ENCODE measurements at regions not wholly inside any gene's neighbourhood (a gene's known extent, or its start where the extent isn't known, plus 50 kb on each side); places are given as distances from the start of the nearest gene placed in this dataset.

GRCh38 chr15:36517758-36518157 is 61.7 kb upstream of the CDIN1 start:
- intact Hi-C loops (cut with micrococcal nuclease; ENCODE audit: unreplicated experiment) (loop anchor here (2.0 kb wide), 1 partner anchor 15 kb away; no protein-coding TSS in a partner anchor), in situ Hi-C loops (cut with MboI) (loop anchor here (25.0 kb wide), 1 partner anchor 1370 kb away; no protein-coding TSS in a partner anchor)
- Histone ChIP-seq H3K4me2 (ENCODE audit: control insufficient read depth, insufficient read depth) (no peak overlapping the region), H3K4me1 (ENCODE audit: control insufficient read depth, insufficient read depth, low read length) (no peaks in the 10 kb centered on the region), H4K20me1 (ENCODE audit: control insufficient read depth, insufficient read depth) (no peaks in the 10 kb centered on the region), H3K27me3 (replicated peaks in 1 of 2; ENCODE audit: control insufficient read depth in 2 of 2, insufficient read depth in 2 of 2, low read length in 1 of 2) (no peaks in the 10 kb centered on the region), H3K4me3 (no peak overlapping the region), H3K79me2 (ENCODE audit: control insufficient read depth, insufficient read depth, low read length) (no peaks in the 10 kb centered on the region), H3K27ac (ENCODE audit: control insufficient read depth, insufficient read depth) (no peak overlapping the region), H3K9me3 (replicated peaks; ENCODE audit: control insufficient read depth, insufficient read depth, low read length) (no peaks in the 10 kb centered on the region), H3K36me3 (ENCODE audit: control insufficient read depth in 2 of 2, insufficient read depth in 2 of 2, low read length in 1 of 2) (no peaks in the 10 kb centered on the region), H3K9ac (ENCODE audit: control insufficient read depth, insufficient read depth, low read length) (no peak overlapping the region), H2AFZ (ENCODE audit: control insufficient read depth, low read depth, low read length) (no peak overlapping the region)
- POLR2A ChIA-PET = no interaction called here
- peak; percentile 80 for ATAC-seq
- BruUV-seq (replicated peaks) = no TSS peak
- RAD21 ChIA-PET (ENCODE audit: unreplicated experiment) = no interaction called here
- TF ChIP-seq ASH2L (IDR thresholded peaks at IDR 0.05; ENCODE audit: borderline replicate concordance, low read depth) (no peak), RELA (IDR thresholded peaks at IDR 0.05; ENCODE audit: borderline replicate concordance, partially characterized antibody) (no peak), POU2F2 (IDR thresholded peaks at IDR 0.05; ENCODE audit: borderline replicate concordance, low read depth, low read length) (no peak), ZNF217 (IDR thresholded peaks at IDR 0.05) (no peak), BCL3 (IDR thresholded peaks at IDR 0.05; ENCODE audit: borderline replicate concordance, insufficient read depth, low read depth, low read length, poor library complexity, severe bottlenecking) (no peak), LARP7 (IDR thresholded peaks at IDR 0.05) (no peak), ZBED1 (IDR thresholded peaks at IDR 0.05; ENCODE audit: borderline replicate concordance) (no peak), CEBPZ (IDR thresholded peaks at IDR 0.05; ENCODE audit: low read depth, low read length) (no peak)
- CTCF ChIA-PET = interaction anchor here (1.2 kb wide), 1 partner anchor 16 kb away, joined by 4 read pairs; no protein-coding TSS in a partner anchor
- FAIRE-seq = no peak
- SMC1A ChIA-PET (ENCODE audit: uncharacterized antibody, unreplicated experiment) = interaction anchor here (1.2 to 2.3 kb wide), 2 partner anchors 8 to 16 kb away, joined by 3 to 7 read pairs; no protein-coding TSS in a partner anchor
- DNase-seq (ENCODE audit: low read depth, low spot score) = no peak
- WGBS (ENCODE audit: insufficient coverage, insufficient replicate concordance, low lambda C conversion rate, missing lambda C conversion rate) = 22% methylated on average over 1 of the region's 1 CpG

All from GM12878 (cell line).